ENCODE measurements at regions not wholly inside any gene's neighbourhood (a gene's known extent, or its start where the extent isn't known, plus 50 kb on each side); places are given as distances from the start of the nearest gene placed in this dataset.
"Not testable (repeated sequence)": the region's sequence is repeated elsewhere in the genome, so short reads cannot be mapped to it uniquely, and the experiment has no call there.

DNA sequence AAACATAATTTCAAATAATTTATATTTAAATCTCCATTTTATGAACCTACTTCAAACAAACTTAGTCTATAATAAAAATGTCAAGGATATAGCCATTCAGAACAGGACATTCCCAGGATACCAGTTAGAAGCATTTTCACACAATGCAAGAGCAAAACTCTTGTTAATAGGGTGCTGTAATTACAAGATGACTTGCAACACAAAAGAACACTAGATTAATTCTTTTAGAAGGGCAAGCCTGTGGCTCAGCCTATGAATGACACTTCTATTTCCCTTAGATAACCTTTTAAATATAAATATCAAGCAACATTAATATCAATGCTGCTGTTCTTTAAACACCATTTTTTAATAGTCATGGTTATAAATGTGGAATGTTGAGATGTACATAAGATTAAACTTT lies 157.9 kb upstream of the SCN7A start:
- TF ChIP-seq CTCF (IDR thresholded peaks at IDR 0.05), result no peak

DNA sequence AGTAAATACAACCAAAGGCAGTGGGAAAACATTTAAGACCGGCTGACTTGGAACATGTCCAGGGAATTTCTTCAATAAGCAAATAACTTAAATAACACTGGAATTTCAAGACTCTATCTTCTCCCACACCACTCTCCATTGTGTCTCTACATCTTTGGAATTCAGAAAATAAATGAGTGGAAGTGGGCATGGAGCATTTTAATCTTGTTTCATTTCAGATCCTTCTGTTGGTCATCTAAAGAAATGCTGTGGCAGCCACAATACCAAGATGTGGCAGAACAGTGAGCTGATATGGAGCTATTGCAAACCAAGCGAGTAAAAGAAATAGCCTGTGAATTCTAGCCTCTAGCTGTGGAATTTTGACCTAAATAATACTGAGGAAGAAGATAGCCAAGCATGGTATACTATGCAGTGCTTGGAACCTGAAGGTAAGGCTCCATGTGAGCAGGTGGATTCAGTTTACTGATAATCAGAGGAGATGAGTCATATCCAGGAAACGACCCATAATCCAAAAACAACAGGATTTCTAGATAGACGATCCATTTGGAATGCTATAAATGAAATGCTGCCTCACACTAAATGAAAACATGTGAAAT lies 157.1 kb upstream of the SCN7A start:
- intact Hi-C loops (cut with DNase I), result no loop called here
- no peak for DNase-seq (ENCODE audit: low spot score in 2 of 2)
- H3K27ac ChIP-seq, result no peak overlapping the region
- no peaks in the 10 kb centered on the region for H3K36me3 ChIP-seq
- no peak overlapping the region for H3K4me3 ChIP-seq
- TF ChIP-seq CTCF (IDR thresholded peaks at IDR 0.05), result no peak
- H3K9me3 ChIP-seq, result no peaks in the 10 kb centered on the region
- no peaks in the 10 kb centered on the region for H3K27me3 ChIP-seq
- H3K4me1 ChIP-seq, result no peaks in the 10 kb centered on the region

More for the DNA sequence above, 157.9 kb upstream of the SCN7A start:
- no peaks in the 10 kb centered on the region for H3K27me3 ChIP-seq
- H3K4me3 ChIP-seq, result no peak overlapping the region
- no peak for DNase-seq (ENCODE audit: low spot score in 2 of 2)
- no peak overlapping the region for H3K27ac ChIP-seq
- H3K4me1 ChIP-seq, result no peaks in the 10 kb centered on the region
- no peaks in the 10 kb centered on the region for H3K9me3 ChIP-seq
- intact Hi-C loops (cut with DNase I), result no loop called here
- no peaks in the 10 kb centered on the region for H3K36me3 ChIP-seq

DNA sequence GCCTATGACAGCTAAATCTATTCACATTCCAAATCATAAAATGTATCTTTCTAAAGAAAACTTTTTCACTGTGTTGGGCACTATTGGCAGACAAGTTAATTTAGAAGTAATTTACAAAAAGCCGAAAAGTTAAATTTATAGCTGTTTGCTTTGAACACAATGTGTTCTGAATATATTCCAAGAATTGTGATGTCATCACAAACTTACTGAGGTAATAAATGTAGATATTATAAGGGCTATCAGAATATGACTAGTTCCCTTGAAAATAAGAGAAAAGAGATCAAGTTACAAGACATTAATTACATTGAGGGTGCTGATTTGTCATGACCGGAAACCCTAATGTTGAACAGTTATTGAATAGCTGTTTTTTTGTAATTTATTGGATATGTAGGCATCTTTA lies 153.9 kb upstream of the SCN7A start:
- H3K36me3 ChIP-seq, result no peaks in the 10 kb centered on the region
- H3K27ac ChIP-seq, result no peak overlapping the region
- DNase-seq (ENCODE audit: low spot score in 2 of 2), result no peak
- no peaks in the 10 kb centered on the region for H3K4me1 ChIP-seq
- no peak for TF ChIP-seq CTCF (IDR thresholded peaks at IDR 0.05)
- intact Hi-C loops (cut with DNase I), result no loop called here
- H3K9me3 ChIP-seq, result no peaks in the 10 kb centered on the region
- no peak overlapping the region for H3K4me3 ChIP-seq
- H3K27me3 ChIP-seq, result no peaks in the 10 kb centered on the region

- H3K4me1 ChIP-seq, result no peaks in the 10 kb centered on the region
- no peak overlapping the region for H3K27ac ChIP-seq
- H3K27me3 ChIP-seq, result no peaks in the 10 kb centered on the region
- no peak overlapping the region for H3K4me3 ChIP-seq
- TF ChIP-seq CTCF (IDR thresholded peaks at IDR 0.05), result no peak
- no peaks in the 10 kb centered on the region for H3K9me3 ChIP-seq
- DNase-seq (ENCODE audit: low spot score in 2 of 2), result no peak
- intact Hi-C loops (cut with DNase I), result no loop called here
- H3K36me3 ChIP-seq, result no peaks in the 10 kb centered on the region
Observed at GRCh38 chr2:166643980-166644379, 149.9 kb upstream of the SCN7A start.

DNA sequence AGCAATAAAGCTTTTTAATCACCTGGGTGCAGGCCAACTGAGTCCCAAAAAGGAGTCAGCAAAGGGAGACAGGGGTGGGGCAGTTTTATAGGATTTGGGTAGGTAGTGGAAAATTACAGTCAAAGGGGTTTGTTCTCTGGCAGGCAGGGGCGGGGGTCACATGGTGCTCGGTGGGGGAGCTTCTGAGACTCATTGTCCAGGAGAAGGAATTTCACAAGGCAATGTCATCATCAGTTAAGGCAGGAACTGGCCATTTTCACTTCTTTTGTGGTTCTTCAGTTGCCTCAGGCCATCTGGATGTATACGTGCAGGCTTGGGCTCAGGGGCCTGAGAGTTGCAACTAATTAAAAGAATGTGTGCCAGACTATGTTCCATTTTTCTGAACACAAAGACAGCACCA lies 147.5 kb upstream of the SCN7A start:
- H3K27ac ChIP-seq; H3K4me3 ChIP-seq; H3K4me1 ChIP-seq; H3K27me3 ChIP-seq; intact Hi-C loops (cut with DNase I); H3K36me3 ChIP-seq; DNase-seq (ENCODE audit: low spot score in 2 of 2); H3K9me3 ChIP-seq: not testable (repeated sequence)

DNA sequence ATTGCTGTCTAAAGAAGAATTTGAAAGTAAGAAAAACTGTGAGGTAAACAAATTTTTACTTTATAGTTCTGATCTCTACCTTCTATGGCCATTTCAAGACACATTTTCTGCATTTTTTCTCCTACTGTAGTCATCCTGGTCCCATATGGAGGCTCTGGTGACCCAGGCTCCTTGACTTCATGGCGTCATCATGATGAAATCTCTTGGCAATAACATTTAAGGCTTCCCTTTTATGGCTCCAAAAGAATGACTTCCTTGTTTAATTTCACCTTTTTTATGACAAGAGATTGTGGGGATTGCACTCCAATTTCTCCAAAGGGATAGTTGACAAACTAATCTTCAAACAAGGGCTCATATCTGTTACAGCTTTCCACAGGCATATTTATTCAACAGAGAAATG lies 143.0 kb upstream of the SCN7A start:
- no peaks in the 10 kb centered on the region for H3K27me3 ChIP-seq
- no peaks in the 10 kb centered on the region for H3K9me3 ChIP-seq
- TF ChIP-seq CTCF (IDR thresholded peaks at IDR 0.05), result no peak
- H3K4me1 ChIP-seq, result no peaks in the 10 kb centered on the region
- H3K4me3 ChIP-seq, result no peak overlapping the region
- H3K27ac ChIP-seq, result no peak overlapping the region
- intact Hi-C loops (cut with DNase I), result no loop called here
- no peaks in the 10 kb centered on the region for H3K36me3 ChIP-seq
- DNase-seq (ENCODE audit: low spot score in 2 of 2), result no peak
